ENCODE measurements at regions not wholly inside any gene's neighbourhood (a gene's known extent, or its start where the extent isn't known, plus 50 kb on each side); places are given as distances from the start of the nearest gene placed in this dataset.

DNA sequence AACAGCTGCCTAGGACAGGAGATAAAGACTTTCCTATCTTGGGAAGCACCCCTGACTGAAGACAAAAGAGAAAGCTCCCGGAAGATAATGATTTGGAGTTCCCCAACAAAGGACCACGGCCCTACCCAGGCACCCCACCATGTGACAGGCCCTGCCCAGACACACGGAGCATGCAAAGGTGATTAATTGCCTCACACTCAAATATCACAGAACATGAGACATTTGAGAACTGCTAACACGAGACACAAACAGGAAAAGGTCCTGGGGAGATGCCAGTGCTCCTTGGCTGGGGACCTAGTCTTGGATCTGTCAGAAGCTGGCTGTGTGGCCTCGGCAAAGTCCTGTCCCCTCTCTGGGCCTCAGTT is 82.5 kb upstream of the PTPN1 start:
- no peak for DNase-seq (ENCODE audit: low read depth)
- no peak overlapping the region for H3K4me3 ChIP-seq (ENCODE audit: low read depth, low read length)
- TF ChIP-seq, protein P1, sequence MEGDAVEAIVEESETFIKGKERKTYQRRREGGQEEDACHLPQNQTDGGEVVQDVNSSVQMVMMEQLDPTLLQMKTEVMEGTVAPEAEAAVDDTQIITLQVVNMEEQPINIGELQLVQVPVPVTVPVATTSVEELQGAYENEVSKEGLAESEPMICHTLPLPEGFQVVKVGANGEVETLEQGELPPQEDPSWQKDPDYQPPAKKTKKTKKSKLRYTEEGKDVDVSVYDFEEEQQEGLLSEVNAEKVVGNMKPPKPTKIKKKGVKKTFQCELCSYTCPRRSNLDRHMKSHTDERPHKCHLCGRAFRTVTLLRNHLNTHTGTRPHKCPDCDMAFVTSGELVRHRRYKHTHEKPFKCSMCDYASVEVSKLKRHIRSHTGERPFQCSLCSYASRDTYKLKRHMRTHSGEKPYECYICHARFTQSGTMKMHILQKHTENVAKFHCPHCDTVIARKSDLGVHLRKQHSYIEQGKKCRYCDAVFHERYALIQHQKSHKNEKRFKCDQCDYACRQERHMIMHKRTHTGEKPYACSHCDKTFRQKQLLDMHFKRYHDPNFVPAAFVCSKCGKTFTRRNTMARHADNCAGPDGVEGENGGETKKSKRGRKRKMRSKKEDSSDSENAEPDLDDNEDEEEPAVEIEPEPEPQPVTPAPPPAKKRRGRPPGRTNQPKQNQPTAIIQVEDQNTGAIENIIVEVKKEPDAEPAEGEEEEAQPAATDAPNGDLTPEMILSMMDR (IDR thresholded peaks at IDR 0.05; ENCODE audit: control insufficient read depth, extremely low read depth, insufficient read depth), result no peak

DNA sequence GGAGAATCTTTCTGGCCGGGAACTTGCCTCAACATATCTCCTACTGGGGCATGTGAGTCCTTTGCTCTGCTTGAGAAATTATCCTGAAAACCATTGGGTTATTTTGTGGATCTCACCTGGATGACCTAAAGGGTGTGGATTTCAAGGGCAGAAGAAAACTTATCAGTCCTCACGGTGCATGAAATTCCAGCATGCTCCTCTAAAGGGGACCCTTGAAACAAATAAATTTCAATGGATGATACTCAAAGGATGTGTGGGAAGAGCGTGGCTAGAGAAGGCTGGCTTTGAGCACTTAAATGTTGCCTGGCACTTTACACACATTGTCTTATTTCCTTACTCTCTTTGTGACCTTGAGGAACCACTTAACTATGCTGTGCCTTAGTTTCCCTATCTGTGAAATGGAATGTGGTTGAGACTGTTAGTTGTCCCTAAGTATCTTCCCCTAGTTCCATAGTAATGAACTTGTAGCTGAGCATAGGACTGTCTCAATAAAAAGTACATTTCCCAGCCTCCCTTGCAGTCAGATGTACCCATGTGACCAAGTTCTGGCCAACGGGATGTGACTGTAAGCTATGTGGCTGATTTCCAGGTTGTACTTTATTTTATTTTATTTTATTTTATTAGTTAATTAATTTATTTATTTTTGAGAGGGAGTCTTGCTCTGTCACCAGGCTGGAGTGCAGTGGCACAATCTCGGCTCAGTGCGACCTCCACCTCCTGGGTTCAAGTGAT is 81.9 kb upstream of the PTPN1 start:
- no peak for DNase-seq (ENCODE audit: low read depth)
- TF ChIP-seq, protein P1 (IDR thresholded peaks at IDR 0.05; ENCODE audit: control insufficient read depth, extremely low read depth, insufficient read depth), result no peak
- H3K4me3 ChIP-seq (ENCODE audit: low read depth, low read length), result no peak overlapping the region

DNA sequence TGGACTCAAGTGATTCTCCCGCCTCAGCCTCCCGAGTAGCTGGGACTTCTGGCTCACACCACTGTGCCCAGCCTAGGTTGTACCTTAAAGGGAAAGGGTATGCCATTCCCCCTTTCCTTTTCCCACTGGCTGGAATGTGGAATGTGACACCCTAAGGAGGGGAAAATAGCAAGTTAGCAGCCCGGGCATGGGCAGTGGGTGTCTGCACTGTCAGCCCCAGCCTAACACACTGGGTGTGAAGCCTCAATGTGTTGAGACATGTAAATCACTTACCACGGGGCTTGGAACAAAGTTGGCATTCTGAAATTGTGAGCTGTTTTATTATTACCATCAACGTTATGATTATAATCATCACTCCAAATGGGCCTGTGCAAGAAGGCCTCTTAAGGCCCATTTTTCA is 80.8 kb upstream of the PTPN1 start:
- TF ChIP-seq, protein P1 (IDR thresholded peaks at IDR 0.05; ENCODE audit: control insufficient read depth, extremely low read depth, insufficient read depth), result no peak
- no peak for DNase-seq (ENCODE audit: low read depth)
- H3K4me3 ChIP-seq (ENCODE audit: low read depth, low read length), result no peak overlapping the region

DNA sequence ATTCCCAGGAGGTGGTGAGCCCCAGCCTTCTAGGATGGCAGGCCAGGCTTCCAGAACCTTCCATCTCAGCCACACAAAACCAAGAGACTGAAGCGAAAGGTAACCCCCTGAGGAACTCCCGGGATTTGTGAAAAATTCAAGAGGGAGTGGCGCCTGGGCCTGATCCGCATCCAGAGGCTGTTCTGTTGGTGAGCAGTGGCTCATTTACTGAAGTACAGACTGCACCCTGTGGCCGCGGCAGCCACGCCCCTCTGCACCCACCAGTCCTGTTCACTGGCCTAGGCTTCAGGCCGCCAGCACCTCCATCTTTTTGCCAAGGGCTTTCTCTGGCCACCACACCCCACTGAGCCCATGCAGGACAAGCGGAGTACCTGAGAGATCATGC is 79.1 kb upstream of the PTPN1 start:
- DNase-seq (ENCODE audit: low read depth), result no peak
- H3K4me3 ChIP-seq (ENCODE audit: low read depth, low read length), result no peak overlapping the region
- TF ChIP-seq, protein P1 (IDR thresholded peaks at IDR 0.05; ENCODE audit: control insufficient read depth, extremely low read depth, insufficient read depth), result no peak

DNA sequence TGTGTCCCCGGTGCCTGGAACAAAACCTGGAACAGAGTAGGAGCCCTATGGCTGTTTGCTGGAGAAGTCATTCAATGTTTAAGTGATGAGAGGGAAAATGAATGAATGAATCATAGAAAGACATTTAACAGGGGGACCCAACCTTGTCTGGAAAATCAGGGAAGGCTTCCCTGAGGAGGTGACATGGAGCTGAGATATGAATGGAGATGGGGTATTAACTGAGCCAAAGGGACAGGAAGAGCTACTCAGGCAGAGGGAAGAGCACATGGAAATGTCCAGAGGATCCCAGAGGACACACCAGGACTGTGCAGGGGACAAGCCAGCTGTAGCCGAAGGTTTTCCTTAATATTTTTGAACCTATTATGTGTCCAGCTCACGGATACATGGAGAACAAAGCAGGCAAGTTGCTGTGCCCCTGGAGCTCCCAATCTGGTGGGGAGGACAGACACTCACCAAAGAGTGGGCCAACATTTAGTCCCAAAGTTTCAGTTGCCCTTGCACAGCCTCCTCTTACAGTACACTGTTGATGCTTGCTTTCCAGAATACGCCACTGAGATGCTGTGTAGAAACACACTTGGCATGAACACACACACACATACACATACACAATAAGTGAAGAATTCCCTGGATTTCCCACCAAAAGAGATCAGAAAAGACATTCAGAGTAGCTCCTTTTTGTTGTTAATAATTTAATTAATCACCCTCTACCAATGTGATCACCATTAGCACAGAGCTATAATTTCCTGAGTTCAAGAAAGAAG is 77.0 kb upstream of the PTPN1 start:
- DNase-seq (ENCODE audit: low read depth), result no peak
- TF ChIP-seq, protein P1 (IDR thresholded peaks at IDR 0.05; ENCODE audit: control insufficient read depth, extremely low read depth, insufficient read depth), result no peak
- no peak overlapping the region for H3K4me3 ChIP-seq (ENCODE audit: low read depth, low read length)

DNA sequence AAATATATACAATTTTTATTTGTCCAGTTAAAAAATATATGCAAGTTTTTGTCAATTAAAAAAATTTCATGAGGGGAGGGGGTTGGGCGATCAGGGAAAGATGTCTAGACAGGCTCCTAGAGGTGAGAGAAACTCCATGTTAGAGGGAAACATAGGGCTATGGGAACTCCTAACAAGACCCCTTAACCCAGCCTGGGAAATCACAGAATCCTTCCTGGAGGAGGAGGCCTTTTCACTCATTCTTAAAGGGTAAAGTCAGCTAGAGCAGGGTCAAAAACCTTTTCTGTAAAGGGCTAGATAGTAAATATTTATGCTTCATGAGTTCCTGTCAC is 75.9 kb upstream of the PTPN1 start:
- TF ChIP-seq, protein P1 (IDR thresholded peaks at IDR 0.05; ENCODE audit: control insufficient read depth, extremely low read depth, insufficient read depth), result no peak
- DNase-seq (ENCODE audit: low read depth), result no peak
- no peak overlapping the region for H3K4me3 ChIP-seq (ENCODE audit: low read depth, low read length)

All from LNCaP clone FGC (cell line).